ENCODE measurements at regions not wholly inside any gene's neighbourhood (a gene's known extent, or its start where the extent isn't known, plus 50 kb on each side); places are given as distances from the start of the nearest gene placed in this dataset.

- FAIRE-seq, result no peak
- peak; percentile 47 for DNase-seq (ENCODE audit: low read depth)
Measured at GRCh38 chr9:14433351-14434157, 119.6 kb upstream of the NFIB start.

DNA sequence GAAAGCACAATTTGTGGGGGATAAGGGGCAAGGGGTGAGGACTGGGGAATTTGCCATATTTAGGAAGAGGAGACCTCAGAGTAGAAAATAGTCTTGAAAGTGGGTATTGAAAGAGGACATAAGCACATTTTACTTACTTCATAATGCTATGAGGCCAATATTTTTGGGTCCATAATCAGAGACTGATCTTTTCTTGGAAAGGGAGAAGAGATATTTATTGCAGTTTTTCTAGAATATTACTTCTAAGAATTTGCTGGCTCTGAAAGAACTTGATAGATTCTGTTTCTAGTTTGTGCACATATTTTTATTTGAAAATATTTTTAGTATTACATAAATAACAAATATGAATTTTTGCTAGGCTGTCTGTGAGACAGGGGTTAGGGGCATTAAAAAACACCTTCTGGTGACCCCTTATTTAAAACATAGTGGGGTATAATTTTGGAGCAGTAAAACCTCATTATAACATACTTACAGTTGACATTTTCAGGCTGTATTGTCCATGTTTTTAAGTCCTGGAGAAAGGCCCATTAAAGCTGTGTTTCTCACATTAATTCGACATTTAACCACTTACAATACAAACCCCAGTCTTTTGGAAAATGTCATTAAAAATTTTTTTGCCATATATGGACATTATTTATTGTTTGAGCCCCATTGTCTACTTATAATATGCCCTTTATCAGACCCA is 118.9 kb upstream of the NFIB start:
- Histone ChIP-seq H3K27me3 (ENCODE audit: insufficient read depth, low read length) (no peaks in the 10 kb centered on the region), H3K9ac (ENCODE audit: low read length) (no peak overlapping the region), H4K20me1 (ENCODE audit: insufficient read depth, low read length) (no peaks in the 10 kb centered on the region), H3K9me3 (ENCODE audit: insufficient read depth, low read depth, low read length) (peaks cover 7% of the 10 kb centered on the region), H2AFZ (ENCODE audit: low read depth, low read length) (no peak overlapping the region), H3K4me2 (ENCODE audit: low read length) (no peak overlapping the region), H3K4me1 (ENCODE audit: insufficient read depth, low read length) (peaks cover 10% of the 10 kb centered on the region), H3K79me2 (ENCODE audit: insufficient read depth, low read length) (no peaks in the 10 kb centered on the region), H3K4me3 (ENCODE audit: insufficient read depth, low read depth, low read length) (no peak overlapping the region), H3K27ac (ENCODE audit: low read depth, low read length) (no peak overlapping the region), H3K36me3 (ENCODE audit: insufficient read depth, low read length) (no peaks in the 10 kb centered on the region)
- Mint-ChIP-seq H3K27ac (ENCODE audit: unreplicated experiment) (no peak overlapping the region), H3K36me3 (ENCODE audit: low read depth, unreplicated experiment) (no peaks in the 10 kb centered on the region), H3K4me1 (ENCODE audit: low read depth, unreplicated experiment) (peaks cover 20% of the 10 kb centered on the region), H3K27me3 (ENCODE audit: low read depth, unreplicated experiment) (no peaks in the 10 kb centered on the region), H3K9me3 (ENCODE audit: unreplicated experiment) (no peaks in the 10 kb centered on the region), H3K4me3 (ENCODE audit: unreplicated experiment) (no peak overlapping the region)
- DNase-seq (ENCODE audit: low read depth) (no peak), FAIRE-seq (no peak)
- TF ChIP-seq EZH2 (IDR thresholded peaks at IDR 0.05; ENCODE audit: insufficient read depth, low read length), result no peak
- TF ChIP-seq, protein P1, sequence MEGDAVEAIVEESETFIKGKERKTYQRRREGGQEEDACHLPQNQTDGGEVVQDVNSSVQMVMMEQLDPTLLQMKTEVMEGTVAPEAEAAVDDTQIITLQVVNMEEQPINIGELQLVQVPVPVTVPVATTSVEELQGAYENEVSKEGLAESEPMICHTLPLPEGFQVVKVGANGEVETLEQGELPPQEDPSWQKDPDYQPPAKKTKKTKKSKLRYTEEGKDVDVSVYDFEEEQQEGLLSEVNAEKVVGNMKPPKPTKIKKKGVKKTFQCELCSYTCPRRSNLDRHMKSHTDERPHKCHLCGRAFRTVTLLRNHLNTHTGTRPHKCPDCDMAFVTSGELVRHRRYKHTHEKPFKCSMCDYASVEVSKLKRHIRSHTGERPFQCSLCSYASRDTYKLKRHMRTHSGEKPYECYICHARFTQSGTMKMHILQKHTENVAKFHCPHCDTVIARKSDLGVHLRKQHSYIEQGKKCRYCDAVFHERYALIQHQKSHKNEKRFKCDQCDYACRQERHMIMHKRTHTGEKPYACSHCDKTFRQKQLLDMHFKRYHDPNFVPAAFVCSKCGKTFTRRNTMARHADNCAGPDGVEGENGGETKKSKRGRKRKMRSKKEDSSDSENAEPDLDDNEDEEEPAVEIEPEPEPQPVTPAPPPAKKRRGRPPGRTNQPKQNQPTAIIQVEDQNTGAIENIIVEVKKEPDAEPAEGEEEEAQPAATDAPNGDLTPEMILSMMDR (IDR thresholded peaks at IDR 0.05; ENCODE audit: insufficient read depth, low read depth, low read length), result no peak

More at GRCh38 chr9:14433351-14434157, 119.6 kb upstream of the NFIB start:
- Histone ChIP-seq H3K4me3 (ENCODE audit: insufficient read depth, low read depth, low read length) (no peak overlapping the region), H3K9ac (ENCODE audit: low read length) (no peak overlapping the region), H3K36me3 (ENCODE audit: insufficient read depth, low read length) (no peaks in the 10 kb centered on the region), H3K4me1 (ENCODE audit: insufficient read depth, low read length) (peaks cover 10% of the 10 kb centered on the region), H3K27me3 (ENCODE audit: insufficient read depth, low read length) (no peaks in the 10 kb centered on the region), H3K9me3 (ENCODE audit: insufficient read depth, low read depth, low read length) (peaks cover 7% of the 10 kb centered on the region), H3K4me2 (ENCODE audit: low read length) (peak overlapping the region; percentile 49), H3K79me2 (ENCODE audit: insufficient read depth, low read length) (no peaks in the 10 kb centered on the region), H2AFZ (ENCODE audit: low read depth, low read length) (no peak overlapping the region), H4K20me1 (ENCODE audit: insufficient read depth, low read length) (no peaks in the 10 kb centered on the region), H3K27ac (ENCODE audit: low read depth, low read length) (no peak overlapping the region)
- Mint-ChIP-seq H3K36me3 (ENCODE audit: low read depth, unreplicated experiment) (no peaks in the 10 kb centered on the region), H3K4me1 (ENCODE audit: low read depth, unreplicated experiment) (peaks cover 21% of the 10 kb centered on the region), H3K9me3 (ENCODE audit: unreplicated experiment) (no peaks in the 10 kb centered on the region), H3K4me3 (ENCODE audit: unreplicated experiment) (no peak overlapping the region), H3K27ac (ENCODE audit: unreplicated experiment) (no peak overlapping the region), H3K27me3 (ENCODE audit: low read depth, unreplicated experiment) (no peaks in the 10 kb centered on the region)
- no peak for TF ChIP-seq EZH2 (IDR thresholded peaks at IDR 0.05; ENCODE audit: insufficient read depth, low read length)
- TF ChIP-seq, protein P1 (IDR thresholded peaks at IDR 0.05; ENCODE audit: insufficient read depth, low read depth, low read length), result no peak
